ENCODE measurements at regions not wholly inside any gene's neighbourhood (a gene's known extent, or its start where the extent isn't known, plus 50 kb on each side); places are given as distances from the start of the nearest gene placed in this dataset.

DNA sequence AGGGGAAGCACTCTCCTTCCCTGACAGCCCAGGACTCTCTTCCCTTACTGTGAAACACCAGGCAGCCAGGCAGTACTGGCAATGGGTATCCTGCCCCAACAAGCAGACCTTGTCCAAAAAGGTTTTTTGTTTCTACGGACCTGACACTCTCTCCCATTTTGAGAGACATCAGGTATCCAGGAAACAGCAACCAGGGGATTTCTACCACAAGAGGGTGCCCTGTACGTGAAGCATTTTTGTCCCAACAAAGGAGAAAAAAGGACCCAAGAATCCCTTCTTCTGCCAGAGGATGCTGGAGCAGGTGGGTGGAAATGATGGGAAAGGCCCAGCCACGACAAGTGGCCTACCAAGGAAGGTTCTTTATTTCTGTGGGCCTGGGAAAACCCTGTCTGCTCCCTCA lies 65.7 kb upstream of the FGF13 start:
- TF ChIP-seq, protein P1, sequence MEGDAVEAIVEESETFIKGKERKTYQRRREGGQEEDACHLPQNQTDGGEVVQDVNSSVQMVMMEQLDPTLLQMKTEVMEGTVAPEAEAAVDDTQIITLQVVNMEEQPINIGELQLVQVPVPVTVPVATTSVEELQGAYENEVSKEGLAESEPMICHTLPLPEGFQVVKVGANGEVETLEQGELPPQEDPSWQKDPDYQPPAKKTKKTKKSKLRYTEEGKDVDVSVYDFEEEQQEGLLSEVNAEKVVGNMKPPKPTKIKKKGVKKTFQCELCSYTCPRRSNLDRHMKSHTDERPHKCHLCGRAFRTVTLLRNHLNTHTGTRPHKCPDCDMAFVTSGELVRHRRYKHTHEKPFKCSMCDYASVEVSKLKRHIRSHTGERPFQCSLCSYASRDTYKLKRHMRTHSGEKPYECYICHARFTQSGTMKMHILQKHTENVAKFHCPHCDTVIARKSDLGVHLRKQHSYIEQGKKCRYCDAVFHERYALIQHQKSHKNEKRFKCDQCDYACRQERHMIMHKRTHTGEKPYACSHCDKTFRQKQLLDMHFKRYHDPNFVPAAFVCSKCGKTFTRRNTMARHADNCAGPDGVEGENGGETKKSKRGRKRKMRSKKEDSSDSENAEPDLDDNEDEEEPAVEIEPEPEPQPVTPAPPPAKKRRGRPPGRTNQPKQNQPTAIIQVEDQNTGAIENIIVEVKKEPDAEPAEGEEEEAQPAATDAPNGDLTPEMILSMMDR (IDR thresholded peaks at IDR 0.05), result peak; percentile 32
- no peak for TF ChIP-seq EZH2 (IDR thresholded peaks at IDR 0.05)
- H3K4me3 ChIP-seq, result no peak overlapping the region
- no peaks in the 10 kb centered on the region for H3K27me3 Mint-ChIP-seq (ENCODE audit: insufficient read depth, low read depth)
- H3K36me3 ChIP-seq, result no peaks in the 10 kb centered on the region
- H3K36me3 Mint-ChIP-seq, result no peaks in the 10 kb centered on the region
- no peaks in the 10 kb centered on the region for H3K9me3 ChIP-seq (ENCODE audit: low read depth)
- H3K4me1 ChIP-seq, result no peaks in the 10 kb centered on the region
- no peaks in the 10 kb centered on the region for H3F3A ChIP-seq (ENCODE audit: low read depth)
- H4K20me1 ChIP-seq (ENCODE audit: low read depth), result no peaks in the 10 kb centered on the region
- H3K4me1 Mint-ChIP-seq, result peaks cover 2% of the 10 kb centered on the region
- H3K79me2 ChIP-seq (ENCODE audit: low read depth), result no peaks in the 10 kb centered on the region
- no peaks in the 10 kb centered on the region for H3K27me3 ChIP-seq
- no peak overlapping the region for H3K4me2 ChIP-seq
- H2AFZ ChIP-seq (replicated peaks), result no peak overlapping the region
- H3K4me3 Mint-ChIP-seq, result no peak overlapping the region
- peak; percentile 21 for DNase-seq (ENCODE audit: low spot score)
- no peak overlapping the region for H3K27ac ChIP-seq
- H3K27ac Mint-ChIP-seq, result no peak overlapping the region
- H3K9me3 Mint-ChIP-seq, result peaks cover 4% of the 10 kb centered on the region
- H3K9ac ChIP-seq, result no peak overlapping the region

DNA sequence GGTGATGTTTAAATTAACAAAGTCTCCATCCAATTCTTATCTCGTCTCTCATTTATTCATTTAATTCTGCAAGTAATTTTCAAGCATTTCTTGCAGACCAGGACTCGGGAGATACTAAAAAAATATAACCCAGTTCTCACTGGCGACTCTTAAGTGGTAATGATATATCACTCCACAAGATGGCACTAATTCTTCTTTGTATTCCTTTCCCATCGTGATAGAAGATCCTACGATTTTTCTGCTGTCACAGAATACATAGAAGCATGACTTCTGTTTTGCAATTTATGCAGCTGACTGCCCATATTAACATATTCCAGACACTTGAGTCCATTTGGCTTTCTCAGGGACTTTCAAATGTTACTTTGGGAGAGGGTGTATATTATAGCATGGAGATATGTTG lies 64.0 kb upstream of the FGF13 start:
- Histone ChIP-seq H3K36me3 (no peaks in the 10 kb centered on the region), H3K4me1 (no peaks in the 10 kb centered on the region), H3K9ac (no peak overlapping the region), H3K27ac (no peak overlapping the region), H3K9me3 (ENCODE audit: low read depth) (no peaks in the 10 kb centered on the region), H4K20me1 (ENCODE audit: low read depth) (no peaks in the 10 kb centered on the region), H3K79me2 (ENCODE audit: low read depth) (no peaks in the 10 kb centered on the region), H3K27me3 (no peaks in the 10 kb centered on the region), H3K4me3 (no peak overlapping the region), H3K4me2 (no peak overlapping the region), H3F3A (ENCODE audit: low read depth) (no peaks in the 10 kb centered on the region), H2AFZ (replicated peaks) (no peak overlapping the region)
- TF ChIP-seq EZH2 (IDR thresholded peaks at IDR 0.05), result no peak
- TF ChIP-seq, protein P1 (IDR thresholded peaks at IDR 0.05), result peak; percentile 60
- peak; percentile 46 for DNase-seq (ENCODE audit: low spot score)
- H3K27me3 Mint-ChIP-seq (ENCODE audit: insufficient read depth, low read depth), result no peaks in the 10 kb centered on the region
- H3K4me3 Mint-ChIP-seq, result no peak overlapping the region
- H3K36me3 Mint-ChIP-seq, result no peaks in the 10 kb centered on the region
- peaks cover 2% of the 10 kb centered on the region for H3K9me3 Mint-ChIP-seq
- peaks cover 2% of the 10 kb centered on the region for H3K4me1 Mint-ChIP-seq
- H3K27ac Mint-ChIP-seq, result no peak overlapping the region

DNA sequence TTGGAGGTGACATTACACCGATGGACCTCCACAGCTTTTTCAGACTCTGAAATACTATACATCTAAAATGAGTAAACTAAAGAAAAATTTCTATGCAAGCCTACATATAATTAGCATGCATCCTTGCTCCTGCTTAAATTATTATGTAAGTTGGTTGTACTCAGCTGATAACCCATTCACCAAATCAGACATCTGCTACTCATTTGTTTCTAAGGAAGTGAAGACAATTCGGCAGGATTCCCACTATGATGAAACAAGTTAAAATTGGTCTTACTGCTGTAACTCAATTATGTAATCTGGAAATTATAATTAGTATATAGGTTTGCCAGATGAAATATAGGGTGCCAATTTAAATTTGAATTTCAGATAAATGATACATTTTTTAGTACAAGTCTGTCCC lies 59.5 kb upstream of the FGF13 start:
- Mint-ChIP-seq H3K9me3 (no peaks in the 10 kb centered on the region), H3K36me3 (no peaks in the 10 kb centered on the region)
- DNase-seq (ENCODE audit: low spot score), result no peak

More for the DNA sequence above, 59.5 kb upstream of the FGF13 start:
- Mint-ChIP-seq H3K27me3 (ENCODE audit: insufficient read depth, low read depth) (peaks cover 2% of the 10 kb centered on the region), H3K4me3 (no peak overlapping the region), H3K27ac (no peak overlapping the region), H3K4me1 (peaks cover 2% of the 10 kb centered on the region)
- Histone ChIP-seq H3K9me3 (ENCODE audit: low read depth) (no peaks in the 10 kb centered on the region), H4K20me1 (ENCODE audit: low read depth) (no peaks in the 10 kb centered on the region), H3K79me2 (ENCODE audit: low read depth) (no peaks in the 10 kb centered on the region), H3K27ac (no peak overlapping the region), H3K4me1 (no peaks in the 10 kb centered on the region), H3K27me3 (no peaks in the 10 kb centered on the region), H3K36me3 (no peaks in the 10 kb centered on the region), H3K9ac (no peak overlapping the region), H3K4me2 (no peak overlapping the region), H3K4me3 (no peak overlapping the region), H3F3A (ENCODE audit: low read depth) (no peaks in the 10 kb centered on the region), H2AFZ (replicated peaks) (no peak overlapping the region)
- TF ChIP-seq EZH2 (IDR thresholded peaks at IDR 0.05) (no peak), EZH2phosphoT487 (IDR thresholded peaks at IDR 0.05) (no peak)
- TF ChIP-seq, protein P1 (IDR thresholded peaks at IDR 0.05), result no peak
